Stimulated activated naive CD8-positive, alpha-beta T cell treated with anti-CD3 and anti-CD28 coated beads, Interleukin-15, Interleukin-2, amounts not matched to agents 100 U/mL and 50 U/mL, for 24 hours (primary cell): ENCODE measurements at regions not wholly inside any gene's neighbourhood (a gene's known extent, or its start where the extent isn't known, plus 50 kb on each side); places are given as distances from the start of the nearest gene placed in this dataset.

Experiments used
- ATAC-seq: fragments of 150-1000 bp; cut with Tn5 transposase; one replicate; pipeline ENCODE4 v1.10.0; 2021
- DNase-seq: peaks from one replicate; pipeline ENCODE4 v3.0.0; 2021

DNA sequence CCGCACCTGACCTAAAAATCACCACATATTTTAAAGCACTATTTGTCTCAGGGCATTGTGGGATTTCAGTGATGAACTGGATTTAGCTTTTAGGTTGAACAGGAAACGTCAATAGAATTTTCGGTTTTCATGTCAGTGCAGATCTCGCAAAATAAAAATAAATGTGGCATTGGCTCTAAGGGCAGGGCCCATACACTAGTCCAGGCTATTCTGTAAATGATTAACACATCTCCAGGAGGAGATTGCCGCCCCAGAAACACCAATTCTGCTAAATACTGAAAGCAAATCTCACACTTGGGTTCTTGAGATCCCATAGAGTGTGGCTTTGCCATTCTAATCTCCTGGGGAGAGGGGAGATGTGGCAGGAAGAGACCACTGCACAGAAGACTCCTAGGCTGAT is 1494.0 kb upstream of the TMEM132C start:
- no peak for DNase-seq

DNA sequence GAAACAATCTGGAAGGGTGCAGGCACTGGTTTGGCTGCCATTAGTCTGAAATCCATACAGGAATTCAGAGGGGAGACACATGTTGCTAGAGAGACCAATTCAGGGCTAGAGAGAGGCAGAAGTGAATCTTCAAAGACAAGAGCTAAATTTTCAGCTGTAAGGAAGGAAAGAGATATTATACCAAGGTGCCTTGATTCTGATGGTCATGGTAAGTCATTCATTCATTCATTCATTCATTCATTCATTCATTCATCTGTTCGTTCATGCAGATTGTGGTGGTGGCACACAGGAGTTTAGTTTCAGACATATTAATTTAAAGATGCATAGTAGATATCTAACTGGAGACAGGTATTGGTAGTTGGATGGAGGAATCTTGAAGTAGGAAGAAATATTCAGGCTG is 1493.5 kb upstream of the TMEM132C start:
- DNase-seq (no peak), ATAC-seq (no peak)

More for the DNA sequence above, 1494.0 kb upstream of the TMEM132C start:
- ATAC-seq, result no peak

DNA sequence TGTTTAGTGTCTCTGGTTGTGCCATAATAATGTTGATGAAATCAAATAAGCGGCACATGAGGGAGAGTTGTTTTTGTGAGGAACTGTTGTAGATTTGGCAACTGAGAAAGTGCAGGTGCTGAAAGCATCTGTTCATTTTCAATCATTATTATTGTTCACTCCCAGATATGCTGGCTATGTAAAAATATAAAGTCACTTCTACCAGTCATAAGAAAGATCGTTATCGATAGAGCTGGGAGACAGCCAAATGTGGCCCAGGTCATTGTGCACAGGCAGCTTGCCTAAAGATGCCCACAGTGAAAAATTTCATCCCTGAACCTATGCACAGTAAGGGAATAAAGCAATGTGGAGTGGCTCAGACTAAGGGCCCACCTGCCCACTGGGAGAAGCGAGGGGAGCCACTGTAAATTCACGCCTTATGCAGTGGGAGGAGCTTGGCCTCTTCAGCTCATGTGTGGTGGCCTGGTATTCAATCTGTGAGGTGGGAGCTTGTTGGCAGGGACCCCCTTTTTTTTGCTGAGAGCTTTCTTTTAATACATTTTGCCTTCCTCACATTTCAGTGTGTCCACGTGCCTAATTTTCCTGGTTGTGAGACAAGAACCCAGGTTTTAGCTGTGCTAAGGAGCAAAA is 1490.8 kb upstream of the TMEM132C start:
- ATAC-seq, result no peak

DNA sequence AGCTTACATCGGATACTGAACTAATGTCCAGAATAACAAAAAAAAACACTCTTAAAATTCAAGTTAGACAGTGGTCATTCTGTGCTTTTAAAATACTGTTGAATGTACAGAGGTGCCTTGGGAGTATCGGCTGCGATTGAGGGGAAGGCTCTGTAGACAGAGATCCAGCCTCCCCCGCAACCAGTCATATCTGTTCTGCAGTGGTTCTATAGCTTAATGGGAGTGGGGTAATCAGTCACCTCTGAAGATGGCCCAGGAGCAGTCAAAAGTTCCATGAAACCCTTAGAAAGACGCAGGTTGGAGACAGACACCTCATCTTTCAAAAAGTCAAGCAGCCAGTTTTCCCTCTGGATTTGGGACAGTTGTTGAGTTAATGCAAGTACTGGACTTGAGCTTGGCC is 1486.6 kb upstream of the TMEM132C start:
- ATAC-seq (no peak), DNase-seq (no peak)

More for the DNA sequence above, 1490.8 kb upstream of the TMEM132C start:
- no peak for DNase-seq

DNA sequence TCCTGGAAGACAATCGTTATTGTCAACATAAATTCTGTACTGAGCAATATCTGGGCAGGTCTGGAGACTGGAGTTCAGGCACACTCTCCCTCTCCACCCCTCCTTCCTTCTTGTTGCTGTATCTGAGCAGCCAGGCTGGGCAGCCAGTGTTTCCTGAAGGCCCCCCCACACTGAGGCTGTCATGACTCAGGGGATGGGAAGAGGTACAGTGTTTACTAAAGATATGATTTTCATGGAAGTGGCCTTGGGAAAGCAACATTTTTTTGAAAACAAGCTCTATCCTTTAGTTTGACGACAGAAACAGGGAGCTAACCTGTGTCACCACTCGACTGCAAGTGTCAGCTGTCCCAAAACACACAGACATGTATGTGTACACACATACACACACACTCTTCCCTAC is 1485.4 kb upstream of the TMEM132C start:
- DNase-seq, result no peak
- ATAC-seq, result no peak

DNA sequence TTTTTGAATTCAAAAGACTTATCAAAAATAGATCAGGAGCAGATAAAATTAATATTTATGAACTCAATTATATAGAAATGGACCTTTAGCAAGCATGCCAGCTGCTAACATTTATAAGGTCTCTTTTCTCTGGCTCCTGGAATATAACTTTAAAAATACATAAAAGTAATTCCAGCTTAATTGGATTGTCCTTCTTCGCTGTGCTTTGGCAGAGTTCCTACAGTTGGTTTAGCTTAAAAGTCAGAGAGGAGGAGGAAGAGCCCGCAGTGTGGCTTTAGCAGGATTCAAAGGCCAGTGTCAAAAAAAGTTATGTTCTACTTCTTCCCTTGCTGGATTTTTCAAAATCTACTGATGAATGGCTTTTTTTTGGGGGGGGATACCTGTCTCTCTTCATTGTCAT is 1484.9 kb upstream of the TMEM132C start:
- ATAC-seq (no peak), DNase-seq (no peak)

DNA sequence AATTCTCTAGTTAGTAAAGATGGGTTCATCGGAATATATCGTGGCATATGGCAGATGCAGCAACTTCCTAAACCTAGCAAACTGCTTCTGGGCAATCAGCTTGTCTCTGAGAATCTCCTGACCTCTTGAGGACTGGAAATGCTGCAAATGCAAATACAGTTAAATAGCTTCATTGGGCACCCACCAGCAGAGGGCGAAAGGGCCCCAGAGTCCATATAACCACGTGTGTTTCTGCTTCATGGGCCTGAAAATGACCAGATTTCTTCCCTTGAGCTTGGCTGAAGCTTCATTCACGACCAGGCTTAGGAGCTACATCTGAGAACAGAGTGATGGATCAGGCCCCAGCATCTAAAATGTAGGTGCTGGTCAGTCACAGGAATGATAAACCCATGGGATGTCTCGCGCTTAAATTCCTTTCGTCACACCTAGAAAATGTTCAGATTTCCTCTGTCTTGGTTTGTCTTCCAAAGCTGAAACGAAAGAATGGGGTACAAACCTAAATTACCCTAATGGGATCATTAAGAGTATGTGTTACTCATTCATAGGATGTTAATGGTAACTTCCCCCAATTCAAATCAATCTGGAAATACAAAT is 1482.5 kb upstream of the TMEM132C start:
- no peak for ATAC-seq
- DNase-seq, result peak; percentile 19

DNA sequence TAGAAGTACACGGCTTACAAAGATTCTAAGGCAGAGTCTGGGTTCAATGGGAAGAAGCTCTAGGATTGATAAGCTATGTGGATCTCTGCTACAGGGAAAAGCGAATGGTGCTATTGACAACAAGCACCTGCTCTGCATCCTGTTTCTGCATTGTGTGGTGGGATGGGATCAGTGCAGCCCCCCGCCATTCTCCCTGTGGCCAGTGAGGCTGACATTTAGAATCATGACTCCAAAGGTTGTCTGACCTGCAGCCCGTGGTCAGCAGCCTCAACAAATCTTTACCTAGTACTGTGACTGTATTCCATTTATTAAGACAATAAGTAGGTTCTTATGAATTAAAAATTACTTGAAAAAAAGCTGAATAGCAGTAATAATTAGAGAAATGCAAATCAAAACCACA is 1477.0 kb upstream of the TMEM132C start:
- no peak for DNase-seq
- no peak for ATAC-seq

DNA sequence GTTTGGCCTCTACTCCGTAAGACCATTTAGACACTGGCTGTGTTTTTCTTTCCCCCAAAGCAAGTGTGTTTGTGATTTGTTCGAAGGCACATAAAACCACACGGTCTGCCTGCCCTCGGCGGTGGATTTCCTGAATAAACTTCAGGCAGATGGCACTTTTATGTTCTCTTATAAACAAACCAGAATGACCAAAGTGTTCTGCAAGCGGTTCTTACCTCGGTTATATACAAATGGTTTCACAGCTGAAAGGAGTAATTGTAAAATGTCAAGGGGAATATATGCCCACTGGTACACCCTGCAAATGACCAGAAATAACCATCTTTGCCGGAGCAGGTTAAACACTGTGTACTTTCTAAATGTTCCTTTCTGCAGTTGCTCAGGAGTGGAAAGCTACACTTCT is 1475.8 kb upstream of the TMEM132C start:
- ATAC-seq, result no peak
- no peak for DNase-seq

DNA sequence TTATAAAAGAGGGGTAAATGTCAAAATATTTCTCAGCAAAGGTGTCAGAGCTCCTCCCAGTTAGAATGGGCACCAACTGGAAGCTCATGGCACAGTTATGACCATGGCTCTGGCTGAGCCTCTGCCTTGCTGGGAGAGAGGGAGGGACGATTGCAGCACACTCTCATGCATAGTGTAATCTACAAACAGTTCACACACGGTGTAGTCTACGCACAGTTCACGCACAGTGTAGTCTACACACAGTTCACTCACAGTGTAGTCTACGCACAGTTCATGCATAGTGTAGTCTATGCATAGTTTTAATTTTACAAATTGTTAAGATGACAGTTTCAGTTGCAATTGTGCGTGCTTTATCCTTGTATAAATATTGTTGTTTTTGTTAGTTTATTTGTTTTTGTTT is 1474.6 kb upstream of the TMEM132C start:
- ATAC-seq, result no peak
- no peak for DNase-seq

DNA sequence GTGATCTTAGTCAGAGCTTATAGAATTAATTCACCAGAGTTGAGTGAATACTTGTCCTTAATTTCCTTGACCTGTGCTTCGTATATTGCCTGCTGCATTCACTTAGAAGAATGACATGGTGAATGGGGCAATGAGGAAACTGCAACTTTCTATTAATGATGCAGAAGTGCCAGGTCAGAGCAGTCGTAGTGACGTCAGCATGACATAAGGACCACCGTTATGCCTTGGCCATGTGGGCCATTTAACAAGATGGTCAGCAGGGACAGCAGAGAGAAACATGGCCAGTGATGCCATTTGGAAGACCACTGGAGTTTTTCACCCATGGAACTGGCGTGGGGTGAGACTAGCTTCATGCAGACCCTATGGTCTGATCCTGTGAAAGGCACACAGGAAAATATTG is 1469.4 kb upstream of the TMEM132C start:
- no peak for ATAC-seq
- DNase-seq, result no peak

DNA sequence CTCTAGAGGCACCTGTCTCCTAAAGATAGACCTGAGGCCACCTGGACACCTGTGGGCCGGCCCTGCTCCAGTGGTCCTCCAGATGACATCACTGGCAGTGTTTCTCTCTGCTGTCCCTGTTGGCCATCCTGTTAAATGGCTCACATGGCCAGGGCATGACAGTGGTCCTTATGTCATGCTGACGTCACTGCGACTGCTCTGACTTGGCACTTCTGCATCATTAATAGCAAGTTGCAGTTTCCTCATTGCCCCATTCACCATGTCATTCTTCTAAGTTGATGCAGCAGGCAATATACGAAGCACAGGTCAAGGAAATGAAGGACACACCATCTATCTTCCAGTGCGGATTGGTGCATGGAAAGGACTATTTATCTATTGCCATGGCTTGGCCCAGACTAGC is 1468.5 kb upstream of the TMEM132C start:
- DNase-seq, result no peak
- ATAC-seq, result no peak

DNA sequence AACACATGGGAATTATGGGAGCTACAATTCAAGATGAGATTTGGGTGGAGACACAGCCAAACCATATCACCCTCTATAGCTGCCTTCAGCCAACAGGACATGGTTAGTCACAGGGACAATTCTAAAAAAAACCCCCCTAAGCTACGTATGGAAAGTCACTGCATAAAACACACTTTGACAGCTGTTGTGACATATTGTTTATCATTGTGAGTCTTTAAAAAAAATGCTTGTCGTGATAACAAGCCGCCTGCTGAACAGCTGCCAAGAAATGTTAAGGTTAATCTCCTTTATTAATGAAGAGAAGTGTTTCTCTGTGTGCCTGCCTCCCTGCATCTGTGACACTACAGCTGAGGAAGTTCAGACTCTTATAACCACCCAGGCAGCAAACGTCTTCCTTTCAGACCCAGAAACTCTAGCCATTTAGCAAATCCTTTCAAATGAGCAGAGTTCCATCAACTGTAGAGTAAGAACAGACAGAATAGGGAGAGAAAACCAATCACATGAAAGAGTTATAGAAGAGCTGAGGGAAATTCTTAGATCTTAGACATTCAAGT is 1459.6 kb upstream of the TMEM132C start:
- ATAC-seq (no peak), DNase-seq (no peak)

DNA sequence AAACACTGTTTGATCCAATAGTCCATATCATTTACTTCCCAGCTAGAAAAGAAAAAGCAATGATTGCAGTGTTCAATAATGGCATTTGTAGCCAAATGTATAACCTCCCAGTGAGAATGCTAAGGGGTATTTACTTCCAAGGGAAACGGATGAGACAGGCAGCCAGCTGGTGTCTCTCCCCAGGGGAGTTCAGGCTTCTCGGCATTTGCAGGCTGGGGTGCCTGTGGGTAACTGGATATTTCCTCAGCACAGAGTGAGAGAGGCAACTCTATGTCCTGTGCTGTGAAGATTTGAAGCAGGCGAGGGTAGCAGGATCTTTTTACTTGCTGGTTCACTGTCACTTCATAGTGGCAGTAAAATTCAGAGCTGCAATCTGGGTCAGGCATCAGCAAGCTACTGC is 1455.6 kb upstream of the TMEM132C start:
- DNase-seq (no peak), ATAC-seq (no peak)

DNA sequence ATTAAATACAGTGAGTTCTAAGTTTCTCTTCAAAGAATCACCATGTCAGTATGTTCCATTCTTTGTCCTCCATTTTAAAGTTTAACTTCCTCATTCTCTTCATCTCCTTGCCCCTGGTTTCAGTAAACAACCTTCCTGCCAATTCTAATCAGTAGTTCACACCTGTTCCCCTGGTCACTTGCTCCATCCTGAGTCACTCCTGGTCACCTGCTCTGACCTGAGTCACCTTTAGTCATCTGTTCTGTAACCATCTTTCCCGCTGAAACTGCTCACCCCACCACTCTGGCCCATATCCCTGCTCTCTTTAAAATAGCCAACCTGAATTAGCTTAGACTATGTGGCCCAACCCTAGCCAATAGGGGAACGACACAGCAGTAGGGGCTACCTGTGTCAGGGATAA is 1447.4 kb upstream of the TMEM132C start:
- DNase-seq (no peak), ATAC-seq (no peak)

DNA sequence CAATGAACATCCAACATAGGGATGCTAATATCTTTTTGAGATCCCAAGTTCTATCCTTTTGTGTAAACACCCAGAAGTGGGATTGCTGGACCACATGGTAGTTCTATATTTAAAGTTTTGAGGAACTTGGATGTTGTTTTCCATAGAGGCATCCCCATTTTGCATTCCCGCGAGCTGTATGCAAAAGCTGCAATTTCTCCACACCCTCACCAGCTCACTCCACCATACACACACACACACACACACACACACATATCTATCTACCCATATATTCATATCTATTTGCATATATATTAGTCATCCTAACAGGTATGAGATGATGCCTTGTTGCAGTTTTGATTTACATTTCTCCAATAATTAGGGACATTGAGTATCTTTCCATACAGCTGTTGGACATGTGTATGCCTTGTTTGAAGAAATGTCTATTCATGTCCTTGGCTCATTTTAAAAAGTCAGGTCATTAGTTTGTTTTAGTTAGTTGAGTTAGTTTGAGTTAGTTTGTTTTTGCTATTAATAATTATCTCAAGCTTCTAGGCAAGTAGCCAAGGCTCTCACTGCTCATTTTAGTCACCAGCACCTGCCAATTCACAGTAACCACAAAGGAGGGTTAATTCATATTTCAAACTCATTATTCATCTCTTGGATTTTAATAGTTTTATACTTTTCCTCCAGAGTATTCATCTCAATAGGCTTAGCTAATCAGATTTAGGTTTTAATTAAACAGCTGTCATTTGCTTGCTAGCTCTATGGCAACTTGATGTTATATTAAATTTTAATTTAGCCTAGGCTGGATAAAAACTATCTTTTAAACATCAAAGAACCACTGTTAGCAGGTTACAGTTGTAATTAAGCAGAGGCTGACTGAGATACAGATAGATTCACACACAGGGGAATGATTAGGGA is 1435.9 kb upstream of the TMEM132C start:
- ATAC-seq (no peak), DNase-seq (no peak)

DNA sequence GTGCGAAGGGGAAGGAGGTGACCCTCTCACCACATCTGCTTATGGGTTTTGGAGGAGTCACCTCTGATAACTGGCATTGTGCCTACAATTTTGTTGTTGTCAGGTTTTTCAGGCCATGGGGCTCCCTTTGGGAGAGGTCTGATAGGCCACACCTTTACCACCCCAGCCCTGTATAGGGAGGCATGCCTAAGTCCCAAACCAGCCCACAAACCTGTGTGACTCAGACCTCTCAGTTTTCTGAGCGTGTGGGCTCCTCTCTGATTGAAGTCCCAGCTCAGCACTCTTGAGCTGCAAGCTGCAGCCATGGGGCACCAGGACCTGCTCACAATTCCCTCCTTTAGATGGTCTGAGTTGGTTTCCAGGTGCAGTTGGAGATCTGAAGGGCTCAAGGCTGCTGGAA is 1429.3 kb upstream of the TMEM132C start:
- ATAC-seq (no peak), DNase-seq (no peak)

DNA sequence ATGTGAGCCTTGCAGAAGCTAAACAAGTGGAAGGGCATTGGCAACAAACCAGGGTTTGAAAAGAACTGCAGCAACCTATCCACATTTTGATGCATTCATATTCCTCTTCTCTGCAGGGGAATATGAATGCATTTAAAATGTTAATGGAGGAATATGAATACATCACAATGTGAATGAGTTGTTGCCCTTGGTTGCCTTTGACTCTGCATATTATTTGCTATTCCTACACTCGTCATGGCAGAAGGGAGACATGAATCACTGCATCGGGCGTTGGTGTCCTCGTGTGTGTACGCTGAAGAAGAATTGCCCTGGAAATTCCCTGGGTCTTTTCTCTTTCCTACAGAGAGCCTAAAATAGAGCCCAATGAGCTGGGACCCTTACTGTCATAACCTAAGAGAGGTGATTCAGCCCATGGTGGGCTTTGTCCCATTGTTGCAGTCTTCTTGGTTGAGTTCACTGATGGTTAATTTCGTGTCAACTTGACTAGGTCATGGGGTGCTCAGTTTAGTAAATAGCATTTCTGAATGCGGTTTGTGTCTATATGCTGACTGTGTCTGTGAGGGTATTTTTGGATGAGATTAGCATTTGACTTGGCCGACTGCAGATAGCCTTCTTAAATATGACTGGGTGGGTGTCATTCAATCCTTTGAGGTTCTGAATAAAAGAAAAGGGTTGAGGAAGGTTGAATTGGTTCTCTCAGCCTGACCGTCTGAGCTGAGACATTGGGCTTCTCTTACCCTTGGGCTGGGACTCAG is 1422.9 kb upstream of the TMEM132C start:
- DNase-seq (no peak), ATAC-seq (no peak)

DNA sequence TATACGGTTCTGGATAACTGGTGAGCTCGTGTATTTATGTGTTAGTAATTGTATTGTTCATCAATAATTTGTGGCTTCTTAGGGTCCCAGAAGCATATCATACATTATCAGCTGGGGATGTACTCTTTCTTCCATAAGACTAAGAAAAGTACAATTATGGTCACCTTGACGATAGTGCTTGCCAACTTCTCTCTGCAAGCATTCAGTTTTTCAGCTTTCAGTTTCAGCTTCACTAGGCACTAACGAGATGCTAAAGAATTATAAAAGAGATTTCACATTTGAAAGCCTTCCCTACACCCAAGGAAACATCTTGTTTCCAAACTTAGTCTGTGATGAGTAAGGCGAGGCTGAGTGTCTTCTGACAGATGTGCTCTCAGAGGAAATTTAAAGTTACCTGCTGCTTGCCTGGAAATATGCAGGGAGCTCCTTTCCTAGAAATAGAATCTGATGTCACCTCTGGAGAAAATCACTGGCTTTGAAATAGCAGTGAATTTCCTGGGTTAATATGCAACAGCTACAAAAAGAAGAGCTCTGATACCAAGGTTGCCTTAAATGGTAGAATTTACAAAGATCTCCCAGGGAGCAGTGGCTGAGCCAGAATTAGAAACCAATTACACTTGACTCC is 1419.9 kb upstream of the TMEM132C start:
- DNase-seq, result no peak
- ATAC-seq, result no peak

DNA sequence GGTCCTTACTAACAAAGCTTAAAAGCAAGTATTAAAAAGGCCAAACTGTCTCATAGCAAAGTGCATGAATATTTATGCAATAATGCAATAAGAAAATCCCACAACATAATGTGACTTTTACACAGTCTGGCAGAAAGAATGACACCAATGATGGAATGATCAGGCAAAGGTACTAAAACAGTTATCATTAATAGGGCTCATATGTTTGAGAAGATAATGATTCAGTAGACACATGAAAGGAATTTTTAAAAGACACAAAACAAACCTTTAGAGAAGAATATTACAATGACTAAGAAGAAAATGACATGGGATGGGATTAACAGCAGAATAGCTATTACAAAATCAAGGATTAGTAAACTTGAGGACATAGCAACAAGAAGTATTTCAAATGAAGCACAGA is 1411.2 kb upstream of the TMEM132C start:
- DNase-seq (no peak), ATAC-seq (no peak)

DNA sequence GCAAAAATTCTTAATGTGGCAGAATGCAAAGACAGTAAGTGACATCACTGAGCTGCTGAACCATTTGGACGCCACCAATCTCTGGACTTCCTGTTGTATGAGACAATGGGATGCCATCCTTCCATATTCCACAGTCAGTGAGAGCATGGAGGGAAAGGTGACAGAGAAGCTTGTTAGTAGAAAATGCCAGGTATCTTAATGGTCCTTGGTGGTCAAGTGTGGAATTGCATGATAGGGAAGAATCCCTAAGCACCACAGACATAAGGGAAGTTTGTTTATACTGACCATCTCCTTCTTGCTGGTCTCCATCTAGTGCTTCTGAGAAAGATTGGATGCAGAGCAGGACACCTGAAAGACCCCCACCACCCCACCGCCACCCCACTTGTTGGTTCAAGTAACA is 1410.0 kb upstream of the TMEM132C start:
- no peak for DNase-seq
- no peak for ATAC-seq

DNA sequence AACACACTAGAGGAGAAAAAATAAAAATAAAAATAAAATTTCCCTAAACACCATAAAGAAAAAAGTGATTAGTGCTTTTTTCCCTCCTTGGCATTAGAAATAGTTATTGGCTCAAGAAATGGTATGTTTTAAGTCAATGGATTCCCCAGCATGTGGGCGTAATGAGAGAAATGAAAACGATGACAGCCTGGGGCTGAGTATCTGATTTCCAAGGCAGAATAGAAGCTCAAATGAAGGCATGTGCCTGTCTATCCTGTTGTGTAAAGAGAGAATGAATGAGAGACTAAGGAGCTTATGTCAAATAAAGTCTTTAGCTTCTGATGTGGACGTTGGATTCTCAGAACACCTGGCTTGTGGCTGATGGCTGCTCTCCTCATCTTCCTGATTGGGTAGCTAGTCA is 1408.4 kb upstream of the TMEM132C start:
- ATAC-seq, result no peak
- DNase-seq, result no peak
